WTC11 (cell line): ENCODE measurements at regions not wholly inside any gene's neighbourhood (a gene's known extent, or its start where the extent isn't known, plus 50 kb on each side); places are given as distances from the start of the nearest gene placed in this dataset.

ENCODE experiments used
- ATAC-seq: fragments of 200-7000 bp; cut with Tn5 transposase; 2 replicates; pipeline ENCODE4 v1.10.0; 2021; ENCODE audit warnings: mild to moderate bottlenecking, moderate library complexity
- CTCF ChIA-PET: fragments of 300-600 bp; sonication (Branson Sonifier 250); formaldehyde crosslinking; loops from one replicate; lab custom pipeline; 2021; ENCODE audit warnings: antibody characterized with exemption; lab: Charles Lee
- POLR2A ChIA-PET: fragments of 350-600 bp; sonication (Branson Sonifier 250); formaldehyde crosslinking; loops from one replicate; lab custom pipeline; 2021; ENCODE audit warnings: antibody characterized with exemption; lab: Charles Lee
- DNase-seq: peaks from one replicate; pipeline ENCODE4 v3.0.0; 2021; ENCODE audit warnings: low spot score
- H3K27ac Mint-ChIP-seq: 2 replicates; pipeline ENCODE4 v1.8.0; 2021; ENCODE audit warnings: mixed read lengths
- H3K27me3 Mint-ChIP-seq: 2 replicates; pipeline ENCODE4 v1.8.0; 2021; ENCODE audit warnings: low read depth, mild to moderate bottlenecking, moderate library complexity, mixed read lengths
- H3K36me3 Mint-ChIP-seq: 2 replicates; pipeline ENCODE4 v1.8.0; 2021; ENCODE audit warnings: mixed read lengths
- H3K4me1 Mint-ChIP-seq: 2 replicates; pipeline ENCODE4 v1.8.0; 2022; ENCODE audit warnings: mixed read lengths
- H3K4me3 Mint-ChIP-seq: 2 replicates; pipeline ENCODE4 v1.8.0; 2021; ENCODE audit warnings: mild to moderate bottlenecking, moderate library complexity, mixed read lengths
- H3K9me3 Mint-ChIP-seq: 2 replicates; pipeline ENCODE4 v1.8.0; 2021; ENCODE audit warnings: mixed read lengths
- AR ChIP-seq: fragments of 250-450 bp; sonication (Bioruptor Pico); IDR thresholded peaks from 2 replicates; pipeline ENCODE4 v1.9.0; 2021; ENCODE audit warnings: mild to moderate bottlenecking
- ATF3 ChIP-seq: sonication (generic); formaldehyde crosslinking; conservative IDR thresholded peaks from 2 replicates; pipeline ENCODE4 v1.8.1; 2022; ENCODE audit warnings: mild to moderate bottlenecking, missing genetic modification reagents
- CDX4 ChIP-seq: fragments of 250-450 bp; sonication (Bioruptor Pico); IDR thresholded peaks from 2 replicates; pipeline ENCODE4 v1.9.0; 2021; ENCODE audit warnings: moderate library complexity, mild to moderate bottlenecking, inconsistent platforms, borderline replicate concordance
- ELF4 ChIP-seq: sonication (generic); formaldehyde crosslinking; IDR thresholded peaks from 2 replicates; pipeline ENCODE4 v1.8.1; 2022; ENCODE audit warnings: low read depth, mild to moderate bottlenecking, moderate library complexity, missing genetic modification reagents
- FOXK1 ChIP-seq: sonication (generic); formaldehyde crosslinking; IDR thresholded peaks from 2 replicates; pipeline ENCODE4 v1.8.0; 2022; ENCODE audit warnings: mild to moderate bottlenecking, moderate library complexity, missing genetic modification reagents
- GABPB1 ChIP-seq: sonication (generic); formaldehyde crosslinking; IDR thresholded peaks from 2 replicates; pipeline ENCODE4 v1.8.1; 2023; ENCODE audit warnings: mild to moderate bottlenecking, missing genetic modification reagents
- HMGXB4 ChIP-seq: sonication (generic); formaldehyde crosslinking; IDR thresholded peaks from 2 replicates; pipeline ENCODE4 v1.8.1; 2023; ENCODE audit warnings: mild to moderate bottlenecking, moderate library complexity, missing genetic modification reagents
- SP1 ChIP-seq: sonication (generic); formaldehyde crosslinking; conservative IDR thresholded peaks from 2 replicates; pipeline ENCODE4 v1.8.1; 2022; ENCODE audit warnings: missing genetic modification reagents
- TCF7 ChIP-seq: sonication (generic); formaldehyde crosslinking; IDR thresholded peaks from 2 replicates; pipeline ENCODE4 v1.8.0; 2022; ENCODE audit warnings: mild to moderate bottlenecking, low read depth, missing genetic modification reagents, moderate library complexity
- ZMAT4 ChIP-seq: fragments of 250-450 bp; sonication (Bioruptor Pico); IDR thresholded peaks from 2 replicates; pipeline ENCODE4 v1.9.0; 2021; ENCODE audit warnings: mild to moderate bottlenecking
- ZNF219 ChIP-seq: sonication (generic); formaldehyde crosslinking; IDR thresholded peaks from 2 replicates; pipeline ENCODE4 v1.8.0; 2023; ENCODE audit warnings: missing genetic modification reagents, mild to moderate bottlenecking, borderline replicate concordance
- ZNF263 ChIP-seq: sonication (generic); formaldehyde crosslinking; IDR thresholded peaks from 2 replicates; pipeline ENCODE4 v1.8.1; 2022; ENCODE audit warnings: low read depth, mild to moderate bottlenecking, moderate library complexity, missing genetic modification reagents
- ZNF512 ChIP-seq: sonication (generic); formaldehyde crosslinking; IDR thresholded peaks from 2 replicates; pipeline ENCODE4 v1.8.1; 2022; ENCODE audit warnings: missing genetic modification reagents, borderline replicate concordance
- ZNF532 ChIP-seq: fragments of 250-450 bp; sonication (Bioruptor Pico); IDR thresholded peaks from 2 replicates; pipeline ENCODE4 v1.9.0; 2021; ENCODE audit warnings: mild to moderate bottlenecking, borderline replicate concordance

- TF ChIP-seq FOXK1 (CRISPR knock-in tag), result no peak
- TF ChIP-seq ATF3 (CRISPR knock-in tag), result no peak
These were observed 152.5 kb upstream of the GLI2 start (continued) for GRCh38 chr2:120583121-120583520.

- no peaks in the 10 kb centered on the region for H3K9me3 Mint-ChIP-seq
- DNase-seq (no peak), ATAC-seq (no peak)
- ChIA-PET POLR2A (no interaction called here), CTCF (interaction anchor here (0.5 to 3.4 kb wide), 3 partner anchors 31 to 156 kb away, joined by 3 to 11 read pairs (median 4); no protein-coding TSS in a partner anchor)
- H3K36me3 Mint-ChIP-seq, result no peaks in the 10 kb centered on the region
- no peak for TF ChIP-seq ZNF532 (CRISPR knock-in tag)
- TF ChIP-seq ZNF512 (CRISPR knock-in tag), result no peak
- no peak for TF ChIP-seq ELF4 (CRISPR knock-in tag)
- TF ChIP-seq AR (CRISPR knock-in tag), result no peak
- no peak for TF ChIP-seq HMGXB4 (CRISPR knock-in tag)
- no peak for TF ChIP-seq GABPB1 (CRISPR knock-in tag)
- no peak for TF ChIP-seq ATF3 (CRISPR knock-in tag)
- TF ChIP-seq CDX4 (CRISPR knock-in tag), result no peak
- no peak for TF ChIP-seq ZNF219 (CRISPR knock-in tag)
- no peak for TF ChIP-seq ZNF263 (CRISPR knock-in tag)
- no peak for TF ChIP-seq TCF7 (CRISPR knock-in tag)
- no peak for TF ChIP-seq ZMAT4 (CRISPR knock-in tag)
- no peak for TF ChIP-seq SP1
- peaks cover 25% of the 10 kb centered on the region for H3K4me1 Mint-ChIP-seq
- H3K27me3 Mint-ChIP-seq, result peaks cover 75% of the 10 kb centered on the region
- no peak overlapping the region for H3K27ac Mint-ChIP-seq
- H3K4me3 Mint-ChIP-seq, result no peak overlapping the region
These were observed 151.7 kb upstream of the GLI2 start for GRCh38 chr2:120583851-120584570.
